PFSK-1 (cell line): ENCODE measurements at regions not wholly inside any gene's neighbourhood (a gene's known extent, or its start where the extent isn't known, plus 50 kb on each side); places are given as distances from the start of the nearest gene placed in this dataset.

Experiments used
- FOXP2 ChIP-seq: optimal IDR thresholded peaks from 2 replicates; pipeline ENCODE3; 2011; ENCODE audit warnings: borderline replicate concordance, control low read depth, inconsistent platforms; ENCODE audit not compliant: insufficient read depth; ENCODE audit errors: extremely low read length, extremely low read depth
- POLR2AphosphoS5 ChIP-seq: IDR thresholded peaks from 2 replicates; pipeline ENCODE4 v1.6.1; 2012; ENCODE audit warnings: low read depth, mild to moderate bottlenecking, control low read depth, low read length, moderate library complexity
- REST ChIP-seq, 2 experiments: IDR thresholded peaks; 2 replicates each; pipeline versions ENCODE4 v1.6.1 to v1.8.0; 2011 to 2012; ENCODE audit warnings: low read depth in 2 of 2, low read length in 2 of 2, control low read depth in 1 of 2, inconsistent platforms in 1 of 2, mild to moderate bottlenecking in 1 of 2, moderate library complexity in 1 of 2; ENCODE audit not compliant: insufficient read depth in 1 of 2
- SIN3A ChIP-seq: IDR thresholded peaks from 2 replicates; pipeline ENCODE4 v1.6.1; 2012; ENCODE audit warnings: mild to moderate bottlenecking, low read length, moderate library complexity, borderline replicate concordance; ENCODE audit not compliant: insufficient read depth
- TAF1 ChIP-seq: IDR thresholded peaks from 2 replicates; pipeline ENCODE4 v1.6.1; 2012; ENCODE audit warnings: low read length, control low read depth, borderline replicate concordance; ENCODE audit not compliant: insufficient read depth

GRCh38 chr13:37456506-37456905, 142.1 kb downstream of the POSTN start:
- TF ChIP-seq SIN3A (no peak), TAF1 (no peak), REST (IDR thresholded peaks at IDR 0.05; ENCODE audit: insufficient read depth in 1 of 2, low read depth in 2 of 2, low read length in 2 of 2) (no peak), POLR2AphosphoS5 (no peak), FOXP2 (no peak)

DNA sequence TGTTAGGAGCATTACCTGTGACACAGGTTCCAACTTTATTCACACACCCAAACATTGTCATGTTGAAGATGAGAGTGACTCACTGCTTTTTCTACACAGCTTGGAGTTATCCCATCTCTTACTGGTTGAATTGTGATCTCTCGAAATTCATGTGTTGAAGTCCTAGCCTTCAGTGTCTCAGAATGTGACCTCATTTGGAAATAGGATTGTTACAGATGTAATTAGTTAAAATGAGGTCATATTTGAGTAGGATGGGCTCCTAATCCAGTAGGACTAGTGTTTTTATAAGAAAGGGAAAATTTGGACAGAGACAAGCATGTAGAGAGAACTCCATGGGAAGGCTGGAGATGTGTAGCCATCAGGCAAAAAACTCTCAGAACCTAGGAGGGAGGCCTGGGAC, 142.5 kb downstream of the POSTN start:
- TF ChIP-seq FOXP2 (no peak), REST (IDR thresholded peaks at IDR 0.05; ENCODE audit: insufficient read depth in 1 of 2, low read depth in 2 of 2, low read length in 2 of 2) (no peak), POLR2AphosphoS5 (no peak)

- TF ChIP-seq TAF1 (no peak), REST (IDR thresholded peaks at IDR 0.05; ENCODE audit: insufficient read depth in 1 of 2, low read depth in 2 of 2, low read length in 2 of 2) (no peak), POLR2AphosphoS5 (no peak), SIN3A (no peak), FOXP2 (no peak)
These were observed 145.3 kb downstream of the POSTN start for GRCh38 chr13:37453246-37453645.

- TF ChIP-seq REST (IDR thresholded peaks at IDR 0.05; ENCODE audit: insufficient read depth in 1 of 2, low read depth in 2 of 2, low read length in 2 of 2) = no peak
- no peak for TF ChIP-seq TAF1
These were observed 148.3 kb downstream of the POSTN start for GRCh38 chr13:37450276-37450675.

DNA sequence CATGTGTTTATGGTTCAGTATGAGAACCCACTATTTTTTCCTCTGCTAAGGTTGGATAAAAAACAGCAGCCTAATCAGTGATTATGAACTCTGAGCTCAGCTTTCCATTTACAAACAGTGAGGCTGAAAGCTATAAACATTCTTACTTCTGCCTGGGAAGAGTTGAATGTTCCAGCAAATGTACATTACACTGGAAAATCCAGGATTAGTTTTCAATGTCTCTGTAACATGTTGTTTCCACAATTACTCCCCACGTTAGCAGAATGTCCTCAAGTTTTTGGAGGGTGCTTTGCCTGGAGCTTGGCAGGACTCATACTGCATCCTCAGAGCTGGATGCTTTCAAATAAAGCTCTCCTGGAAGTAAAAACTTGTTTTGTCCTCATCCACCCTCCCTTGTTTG, 150.4 kb downstream of the POSTN start:
- no peak for TF ChIP-seq REST (IDR thresholded peaks at IDR 0.05; ENCODE audit: insufficient read depth in 1 of 2, low read depth in 2 of 2, low read length in 2 of 2)
- TF ChIP-seq TAF1 = no peak
- TF ChIP-seq POLR2AphosphoS5 = no peak
- no peak for TF ChIP-seq FOXP2
- TF ChIP-seq SIN3A = no peak
